ENCODE measurements at regions not wholly inside any gene's neighbourhood (a gene's known extent, or its start where the extent isn't known, plus 50 kb on each side); places are given as distances from the start of the nearest gene placed in this dataset.

DNA sequence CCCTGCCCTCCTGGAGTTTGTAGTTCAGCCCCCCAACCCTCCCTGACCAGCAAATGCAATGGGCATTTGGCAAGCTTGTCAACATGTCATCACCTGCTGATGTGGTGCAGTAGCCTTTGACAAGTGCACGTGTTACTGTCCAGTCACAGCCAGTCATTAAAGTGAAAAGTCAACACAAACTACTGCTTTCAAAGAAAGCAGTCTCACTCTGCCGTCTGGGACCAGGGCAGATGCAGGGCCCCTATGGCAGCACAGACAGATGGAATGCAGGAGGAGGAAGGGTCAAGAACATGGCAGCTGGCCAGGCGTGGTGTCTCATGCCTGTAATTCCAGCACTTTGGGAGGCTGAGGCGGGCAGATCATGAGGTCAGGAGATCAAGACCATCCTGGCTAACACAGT is 222.4 kb upstream of the OSR1 start (continued):
- TF ChIP-seq ZBTB37 (CRISPR knock-in tag; IDR thresholded peaks at IDR 0.05) (no peak), TAF15 (IDR thresholded peaks at IDR 0.05; ENCODE audit: low read depth, low read length, poor library complexity, severe bottlenecking) (no peak), ZNF468 (CRISPR knock-in tag; IDR thresholded peaks at IDR 0.05) (no peak), MATR3 (CRISPR knock-in tag; IDR thresholded peaks at IDR 0.05) (no peak), ZNF660 (CRISPR knock-in tag; IDR thresholded peaks at IDR 0.05; ENCODE audit: borderline replicate concordance, low read depth) (no peak), PAF1 (CRISPR knock-in tag; IDR thresholded peaks at IDR 0.05) (no peak), MEF2D (CRISPR knock-in tag; IDR thresholded peaks at IDR 0.05) (no peak), ZNF747 (CRISPR knock-in tag; IDR thresholded peaks at IDR 0.05; ENCODE audit: borderline replicate concordance) (no peak), ZNF350 (CRISPR knock-in tag; IDR thresholded peaks at IDR 0.05; ENCODE audit: borderline replicate concordance, low read depth) (no peak), TGIF2 (CRISPR knock-in tag; IDR thresholded peaks at IDR 0.05) (peak; percentile 80; the same call in 1 of the 2 replicates), ZFP90 (CRISPR knock-in tag; IDR thresholded peaks at IDR 0.05; ENCODE audit: borderline replicate concordance) (no peak), PHF20 (CRISPR knock-in tag; IDR thresholded peaks at IDR 0.05) (no peak), ZKSCAN1 (IDR thresholded peaks at IDR 0.05; ENCODE audit: low read length) (no peak), PATZ1 (CRISPR knock-in tag; IDR thresholded peaks at IDR 0.05) (no peak), IRF2 (CRISPR knock-in tag; IDR thresholded peaks at IDR 0.05) (no peak), NCOA5 (CRISPR knock-in tag; IDR thresholded peaks at IDR 0.05) (no peak), ATF7 (IDR thresholded peaks at IDR 0.05) (no peak), ATF7 (CRISPR knock-in tag; IDR thresholded peaks at IDR 0.05) (no peak), JUNB (CRISPR knock-in tag; IDR thresholded peaks at IDR 0.05; ENCODE audit: borderline replicate concordance) (no peak), ZNF180 (CRISPR knock-in tag; IDR thresholded peaks at IDR 0.05; ENCODE audit: borderline replicate concordance, low read depth) (no peak), ZNF446 (CRISPR knock-in tag; IDR thresholded peaks at IDR 0.05) (no peak), ELF3 (CRISPR knock-in tag; IDR thresholded peaks at IDR 0.05) (no peak), ZFP37 (CRISPR knock-in tag; IDR thresholded peaks at IDR 0.05; ENCODE audit: borderline replicate concordance) (no peak), NR2C2 (CRISPR knock-in tag; IDR thresholded peaks at IDR 0.05; ENCODE audit: borderline replicate concordance) (no peak), NBN (conservative IDR thresholded peaks at IDR 0.05) (no peak), CEBPZ (IDR thresholded peaks at IDR 0.05; ENCODE audit: low read length) (no peak), FOXK2 (IDR thresholded peaks at IDR 0.05) (no peak), TP53 (CRISPR knock-in tag; conservative IDR thresholded peaks at IDR 0.05) (no peak), TSC22D2 (CRISPR knock-in tag; IDR thresholded peaks at IDR 0.05; ENCODE audit: borderline replicate concordance) (no peak)

All from HepG2 (cell line).